ENCODE measurements at regions not wholly inside any gene's neighbourhood (a gene's known extent, or its start where the extent isn't known, plus 50 kb on each side); places are given as distances from the start of the nearest gene placed in this dataset.

- ATAC-seq, result no peak
- Mint-ChIP-seq H3K4me3 (no peak overlapping the region), H3K36me3 (no peaks in the 10 kb centered on the region), H3K9me3 (peaks cover 5% of the 10 kb centered on the region), H3K4me1 (ENCODE audit: low read depth in 2 of 2) (no peaks in the 10 kb centered on the region), H3K27me3 (peaks cover 19 to 51% of the 10 kb centered on the region in 2 donors), H3K27ac (no peak overlapping the region)
- DNase-seq (ENCODE audit: low spot score), result no peak
Measured at GRCh38 chr6:6376845-6377244, 56.4 kb upstream of the F13A1 start.

GRCh38 chr6:6377621-6378020 is 57.2 kb upstream of the F13A1 start:
- no peak overlapping the region for H3K4me3 Mint-ChIP-seq
- DNase-seq (ENCODE audit: low spot score), result no peak
- no peaks in the 10 kb centered on the region for H3K36me3 Mint-ChIP-seq
- H3K27me3 Mint-ChIP-seq, result peaks cover 19 to 46% of the 10 kb centered on the region in 2 donors
- ATAC-seq, result no peak
- H3K4me1 Mint-ChIP-seq (ENCODE audit: low read depth in 2 of 2), result no peaks in the 10 kb centered on the region
- H3K9me3 Mint-ChIP-seq, result peaks cover 5% of the 10 kb centered on the region
- no peak overlapping the region for H3K27ac Mint-ChIP-seq

- no peaks in the 10 kb centered on the region for H3K36me3 Mint-ChIP-seq
- no peak overlapping the region for H3K27ac Mint-ChIP-seq
- H3K4me3 Mint-ChIP-seq, result no peak overlapping the region
- ATAC-seq, result no peak
- peaks cover 12 to 32% of the 10 kb centered on the region in 2 donors for H3K27me3 Mint-ChIP-seq
- DNase-seq (ENCODE audit: low spot score), result no peak
- no peaks in the 10 kb centered on the region for H3K4me1 Mint-ChIP-seq (ENCODE audit: low read depth in 2 of 2)
- no peaks in the 10 kb centered on the region for H3K9me3 Mint-ChIP-seq
Measured at GRCh38 chr6:6379573-6379972, 59.1 kb upstream of the F13A1 start.

- ATAC-seq (no peak), DNase-seq (ENCODE audit: low spot score) (no peak)
- Mint-ChIP-seq H3K4me1 (ENCODE audit: low read depth in 2 of 2) (no peaks in the 10 kb centered on the region), H3K9me3 (no peaks in the 10 kb centered on the region), H3K4me3 (no peak overlapping the region), H3K27me3 (peaks cover 4 to 30% of the 10 kb centered on the region in 2 donors), H3K27ac (no peak overlapping the region), H3K36me3 (no peaks in the 10 kb centered on the region)
Measured at GRCh38 chr6:6384520-6384919, 64.1 kb upstream of the F13A1 start.

GRCh38 chr6:6386010-6386409 is 65.5 kb upstream of the F13A1 start:
- no peak for DNase-seq (ENCODE audit: low spot score)
- H3K4me1 Mint-ChIP-seq (ENCODE audit: low read depth in 2 of 2), result no peaks in the 10 kb centered on the region
- ATAC-seq, result no peak
- H3K27ac Mint-ChIP-seq, result no peak overlapping the region
- H3K27me3 Mint-ChIP-seq, result peaks cover 4 to 18% of the 10 kb centered on the region in 2 donors
- no peaks in the 10 kb centered on the region for H3K9me3 Mint-ChIP-seq
- no peak overlapping the region for H3K4me3 Mint-ChIP-seq
- H3K36me3 Mint-ChIP-seq, result no peaks in the 10 kb centered on the region

DNA sequence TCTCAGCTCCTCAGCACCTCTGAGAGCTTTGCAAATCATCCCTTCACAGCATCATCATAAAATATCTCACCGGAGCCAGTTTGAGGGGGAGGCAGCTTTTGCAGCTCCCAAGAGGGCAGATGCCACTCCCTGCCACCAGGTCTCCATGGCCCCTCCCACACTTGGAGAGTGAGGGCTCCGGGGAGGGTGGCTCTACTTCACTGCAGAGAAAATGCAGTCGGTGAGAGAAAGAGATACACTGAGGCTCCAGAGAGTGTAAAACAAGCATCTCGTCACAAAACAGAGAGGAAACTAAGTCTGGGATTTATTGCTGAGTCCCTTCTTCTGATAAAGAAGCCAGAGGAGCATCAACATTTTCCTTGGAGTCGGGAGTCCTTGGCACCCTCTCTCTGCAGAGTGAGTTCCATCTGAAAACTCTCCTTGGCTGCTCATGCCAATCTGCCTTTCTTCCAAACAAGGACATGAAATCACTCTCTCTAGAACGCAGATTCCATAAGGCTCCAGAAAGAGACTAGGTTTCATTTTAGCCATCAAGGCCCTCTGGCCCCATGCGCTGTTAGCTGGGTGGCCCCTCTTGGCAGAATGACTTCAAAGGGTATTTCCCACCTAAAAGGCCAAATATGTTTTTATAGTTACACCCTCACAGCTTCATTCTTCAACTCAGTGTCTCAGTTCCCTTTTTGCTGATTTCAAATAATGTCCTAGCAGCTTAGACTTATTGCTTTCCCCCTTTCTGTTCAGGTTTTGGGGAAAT is 70.6 kb upstream of the F13A1 start:
- H3K4me3 Mint-ChIP-seq, result no peak overlapping the region
- no peaks in the 10 kb centered on the region for H3K36me3 Mint-ChIP-seq
- H3K27me3 Mint-ChIP-seq, result peaks cover 13 to 24% of the 10 kb centered on the region in 2 donors
- no peak for ATAC-seq
- no peak for DNase-seq (ENCODE audit: low spot score)
- no peaks in the 10 kb centered on the region for H3K4me1 Mint-ChIP-seq (ENCODE audit: low read depth in 2 of 2)
- no peaks in the 10 kb centered on the region for H3K9me3 Mint-ChIP-seq
- no peak overlapping the region for H3K27ac Mint-ChIP-seq

- no peaks in the 10 kb centered on the region for H3K4me1 Mint-ChIP-seq (ENCODE audit: low read depth in 2 of 2)
- no peak overlapping the region for H3K27ac Mint-ChIP-seq
- H3K9me3 Mint-ChIP-seq, result no peaks in the 10 kb centered on the region
- peaks cover 19 to 31% of the 10 kb centered on the region in 2 donors for H3K27me3 Mint-ChIP-seq
- ATAC-seq, result no peak
- no peak for DNase-seq (ENCODE audit: low spot score)
- no peaks in the 10 kb centered on the region for H3K36me3 Mint-ChIP-seq
- H3K4me3 Mint-ChIP-seq, result no peak overlapping the region
Measured at GRCh38 chr6:6392214-6393068, 72.0 kb upstream of the F13A1 start.

DNA sequence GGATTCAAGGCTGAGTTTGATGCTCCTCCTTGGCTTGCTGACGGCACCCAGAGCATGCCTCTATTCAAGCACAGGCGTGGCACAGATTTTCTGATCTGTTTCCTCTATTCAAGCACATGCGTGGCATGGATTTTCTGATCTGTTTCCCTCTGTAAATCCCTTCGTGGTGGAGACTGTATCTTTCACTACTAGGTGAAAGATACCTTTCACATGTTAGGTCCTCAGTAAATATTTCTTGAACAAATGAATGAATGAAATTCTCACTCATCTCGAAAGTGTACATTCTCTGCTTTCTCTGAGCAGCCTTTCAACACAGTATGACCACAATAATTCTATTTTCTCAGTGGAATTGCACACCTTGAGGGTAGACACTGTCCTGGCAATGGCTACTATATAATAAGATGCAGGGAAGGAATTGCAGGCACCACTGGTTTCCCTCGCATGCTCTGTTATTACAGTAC is 72.6 kb upstream of the F13A1 start:
- no peaks in the 10 kb centered on the region for H3K9me3 Mint-ChIP-seq
- H3K36me3 Mint-ChIP-seq, result no peaks in the 10 kb centered on the region

DNA sequence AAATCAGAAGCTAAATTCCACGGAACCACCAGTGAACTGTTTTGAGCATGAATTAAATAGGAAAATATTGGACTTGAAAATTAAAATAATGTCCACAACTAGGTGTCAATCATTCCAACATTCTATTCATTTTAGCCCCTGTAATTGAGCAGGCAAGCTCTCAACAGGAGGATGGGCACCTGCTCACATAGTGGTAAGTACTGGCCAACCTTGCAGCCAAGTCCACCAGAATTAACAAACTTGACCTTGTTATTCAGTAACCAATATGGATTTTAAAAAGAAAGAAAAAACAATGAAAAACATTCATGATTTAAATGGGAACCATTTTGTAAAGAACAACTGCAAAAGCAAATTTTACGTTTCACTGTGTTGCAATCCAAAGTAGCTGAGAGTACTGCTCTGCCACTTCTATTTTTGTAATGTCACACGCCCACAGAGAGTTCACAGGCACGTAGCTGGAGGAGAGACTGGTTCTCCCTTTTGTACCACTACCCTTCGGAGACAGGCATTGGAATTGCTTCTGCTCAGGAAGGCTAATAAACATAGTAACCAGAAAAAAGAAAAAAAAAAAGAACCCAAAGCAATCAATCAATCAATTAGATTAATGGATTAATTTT is 75.2 kb upstream of the F13A1 start:
- Mint-ChIP-seq H3K27ac (no peak overlapping the region), H3K4me3 (no peak overlapping the region), H3K4me1 (ENCODE audit: low read depth in 2 of 2) (no peaks in the 10 kb centered on the region), H3K36me3 (no peaks in the 10 kb centered on the region), H3K27me3 (peaks cover 20 to 30% of the 10 kb centered on the region in 2 donors), H3K9me3 (no peaks in the 10 kb centered on the region)
- DNase-seq (ENCODE audit: low spot score), result no peak
- ATAC-seq, result no peak

More for the DNA sequence above, 72.6 kb upstream of the F13A1 start:
- H3K4me3 Mint-ChIP-seq, result no peak overlapping the region
- H3K4me1 Mint-ChIP-seq (ENCODE audit: low read depth in 2 of 2), result no peaks in the 10 kb centered on the region
- DNase-seq (ENCODE audit: low spot score) (no peak), ATAC-seq (no peak)
- H3K27ac Mint-ChIP-seq, result no peak overlapping the region
- H3K27me3 Mint-ChIP-seq, result peaks cover 23 to 25% of the 10 kb centered on the region in 2 donors

- no peaks in the 10 kb centered on the region for H3K9me3 Mint-ChIP-seq
- no peaks in the 10 kb centered on the region for H3K36me3 Mint-ChIP-seq
- H3K4me3 Mint-ChIP-seq, result no peak overlapping the region
- peaks cover 24 to 38% of the 10 kb centered on the region in 2 donors for H3K27me3 Mint-ChIP-seq
- H3K27ac Mint-ChIP-seq, result no peak overlapping the region
- H3K4me1 Mint-ChIP-seq (ENCODE audit: low read depth in 2 of 2), result no peaks in the 10 kb centered on the region
- ATAC-seq, result no peak
- DNase-seq (ENCODE audit: low spot score), result no peak
Measured at GRCh38 chr6:6397842-6398241, 77.4 kb upstream of the F13A1 start.

DNA sequence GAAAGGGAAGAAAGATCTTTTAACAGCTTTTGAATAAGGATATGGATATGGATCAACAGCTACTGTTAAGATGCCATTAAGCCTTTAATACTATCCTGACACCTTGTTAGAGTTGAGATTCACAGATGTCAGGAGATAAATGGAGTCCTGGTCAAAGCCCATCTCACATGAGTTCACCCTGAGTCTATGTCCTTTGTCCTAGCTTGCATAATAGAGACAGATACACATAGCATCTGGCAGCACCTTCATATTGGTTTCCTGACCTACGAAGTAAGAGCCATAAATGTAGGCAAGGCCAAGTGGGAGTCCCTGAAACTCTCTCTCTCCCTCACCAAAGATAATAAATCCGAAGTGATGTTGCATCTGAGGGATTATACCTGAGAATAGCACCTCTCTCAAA is 79.1 kb upstream of the F13A1 start:
- H3K4me1 Mint-ChIP-seq (ENCODE audit: low read depth in 2 of 2), result no peaks in the 10 kb centered on the region
- DNase-seq (ENCODE audit: low spot score), result no peak
- H3K27ac Mint-ChIP-seq, result no peak overlapping the region
- H3K27me3 Mint-ChIP-seq, result peaks cover 18 to 28% of the 10 kb centered on the region in 2 donors
- no peak overlapping the region for H3K4me3 Mint-ChIP-seq
- no peaks in the 10 kb centered on the region for H3K36me3 Mint-ChIP-seq
- ATAC-seq, result no peak
- no peaks in the 10 kb centered on the region for H3K9me3 Mint-ChIP-seq

DNA sequence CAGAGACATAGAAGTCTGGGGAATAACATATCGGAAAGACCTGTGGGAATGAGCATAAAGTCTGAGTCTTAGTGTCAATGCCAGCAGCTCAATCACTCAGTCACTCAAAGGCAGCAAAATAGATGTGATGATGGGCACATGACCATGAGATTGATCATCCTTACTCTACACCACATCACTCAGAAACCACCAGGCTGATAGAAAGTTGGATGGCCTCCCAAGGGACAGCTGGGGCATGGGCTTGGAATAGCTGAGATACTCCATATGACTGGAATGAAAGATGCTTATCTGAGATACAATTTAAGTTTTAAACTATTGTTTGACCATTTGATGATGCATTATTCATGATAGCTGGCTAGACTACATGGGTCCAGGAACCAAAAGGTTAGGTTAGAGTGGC is 80.9 kb upstream of the F13A1 start:
- Mint-ChIP-seq H3K27ac (no peak overlapping the region), H3K4me1 (ENCODE audit: low read depth in 2 of 2) (no peaks in the 10 kb centered on the region), H3K27me3 (peaks cover 15 to 25% of the 10 kb centered on the region in 2 donors), H3K4me3 (no peak overlapping the region), H3K9me3 (no peaks in the 10 kb centered on the region), H3K36me3 (no peaks in the 10 kb centered on the region)
- ATAC-seq (no peak), DNase-seq (ENCODE audit: low spot score) (no peak)

DNA sequence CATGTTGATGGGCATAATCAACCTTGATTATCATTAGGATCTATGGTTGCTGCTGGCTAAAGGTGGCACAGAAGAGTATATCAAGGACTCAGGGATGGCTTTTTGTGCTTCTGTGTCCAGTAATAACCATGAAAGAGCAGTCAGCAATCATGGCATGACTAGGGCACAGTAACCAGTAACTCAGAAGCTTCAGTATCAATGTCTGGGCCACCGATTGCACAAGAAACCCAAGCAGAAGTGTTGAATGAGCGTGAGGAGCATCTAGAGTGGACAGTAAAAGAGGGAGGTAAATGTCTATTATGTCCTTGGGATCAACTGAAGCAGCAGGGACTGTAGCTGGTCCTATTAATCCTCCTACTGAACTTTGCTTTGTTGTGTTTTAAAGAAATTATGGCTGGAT is 81.5 kb upstream of the F13A1 start:
- DNase-seq (ENCODE audit: low spot score) (no peak), ATAC-seq (no peak)
- Mint-ChIP-seq H3K27ac (no peak overlapping the region), H3K9me3 (no peaks in the 10 kb centered on the region), H3K4me3 (no peak overlapping the region), H3K4me1 (ENCODE audit: low read depth in 2 of 2) (no peaks in the 10 kb centered on the region), H3K27me3 (peaks cover 11 to 19% of the 10 kb centered on the region in 2 donors), H3K36me3 (no peaks in the 10 kb centered on the region)

- H3K9me3 Mint-ChIP-seq, result no peaks in the 10 kb centered on the region
- no peaks in the 10 kb centered on the region for H3K4me1 Mint-ChIP-seq (ENCODE audit: low read depth in 2 of 2)
- no peak for DNase-seq (ENCODE audit: low spot score)
- peaks cover 9 to 15% of the 10 kb centered on the region in 2 donors for H3K27me3 Mint-ChIP-seq
- no peak for ATAC-seq
- H3K4me3 Mint-ChIP-seq, result no peak overlapping the region
- H3K27ac Mint-ChIP-seq, result no peak overlapping the region
- H3K36me3 Mint-ChIP-seq, result no peaks in the 10 kb centered on the region
Measured at GRCh38 chr6:6402591-6402990, 82.1 kb upstream of the F13A1 start.

Measured in natural killer cell treated with Interleukin-12 subunit alpha and Interleukin-12 subunit beta and Interleukin-15 and Interleukin-18, amount 100 ng/mL, for 72 hours (primary cell).